Activated naive CD8-positive, alpha-beta T cell treated with anti-CD3 and anti-CD28 coated beads for 36 hours (primary cell): ENCODE measurements at regions not wholly inside any gene's neighbourhood (a gene's known extent, or its start where the extent isn't known, plus 50 kb on each side); places are given as distances from the start of the nearest gene placed in this dataset.
"Not testable (repeated sequence)": the region's sequence is repeated elsewhere in the genome, so short reads cannot be mapped to it uniquely, and the experiment has no call there.

ENCODE experiments used
- DNase-seq: peaks from one replicate; pipeline ENCODE4 v3.0.0; 2021
- H3K27ac Mint-ChIP-seq: one replicate; pipeline ENCODE4 v1.8.0; 2022; ENCODE audit warnings: mild to moderate bottlenecking, moderate library complexity, mixed read lengths
- H3K27me3 Mint-ChIP-seq: one replicate; pipeline ENCODE4 v1.8.0; 2022; ENCODE audit warnings: mild to moderate bottlenecking, mixed read lengths
- H3K36me3 Mint-ChIP-seq: one replicate; pipeline ENCODE4 v1.8.0; 2021; ENCODE audit warnings: mild to moderate bottlenecking, mixed read lengths
- H3K4me1 Mint-ChIP-seq: one replicate; pipeline ENCODE4 v1.8.0; 2021; ENCODE audit warnings: mixed read lengths
- H3K4me3 Mint-ChIP-seq: one replicate; pipeline ENCODE4 v1.8.0; 2022; ENCODE audit warnings: mild to moderate bottlenecking, moderate library complexity, mixed read lengths
- H3K9me3 Mint-ChIP-seq: one replicate; pipeline ENCODE4 v1.8.0; 2022; ENCODE audit warnings: mixed read lengths

DNA sequence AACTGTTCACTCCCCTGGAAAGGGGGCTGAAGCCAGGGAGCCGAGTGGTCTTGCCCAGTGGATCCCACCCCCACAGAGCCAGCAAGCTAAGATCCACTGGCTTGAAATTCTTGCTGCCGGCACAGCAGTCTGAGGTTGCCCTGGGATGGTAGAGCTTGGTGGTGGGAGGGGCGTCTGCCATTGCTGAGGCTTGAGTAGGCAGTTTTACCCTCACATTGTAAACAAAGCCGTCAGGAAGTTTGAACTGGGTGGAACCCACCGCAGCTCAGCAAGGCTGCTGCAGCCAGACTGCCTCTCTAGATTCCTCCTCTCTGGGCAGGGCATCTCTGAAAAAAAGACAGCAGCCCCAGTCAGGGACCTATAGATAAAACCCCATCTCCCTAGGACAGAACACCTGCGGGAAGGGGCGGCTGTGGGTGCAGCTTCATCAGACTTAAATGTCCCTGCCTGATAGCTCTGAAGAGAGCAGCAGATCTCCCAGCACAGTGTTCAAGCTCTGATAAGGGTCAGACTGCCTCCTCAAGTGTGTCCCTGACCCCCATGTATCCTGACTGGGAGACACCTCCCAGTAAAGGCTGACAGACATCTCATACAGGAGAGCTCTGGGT is 140.0 kb upstream of the C1GALT1 start:
- not testable (repeated sequence) for H3K36me3 Mint-ChIP-seq, H3K4me1 Mint-ChIP-seq, H3K4me3 Mint-ChIP-seq, H3K27me3 Mint-ChIP-seq, DNase-seq, H3K27ac Mint-ChIP-seq, H3K9me3 Mint-ChIP-seq

- H3K36me3 Mint-ChIP-seq: peaks cover 6% of the 10 kb centered on the region
- H3K27me3 Mint-ChIP-seq: no peaks in the 10 kb centered on the region
- H3K9me3 Mint-ChIP-seq: peaks cover 12% of the 10 kb centered on the region
- H3K27ac Mint-ChIP-seq: no peak overlapping the region
- no peak overlapping the region for H3K4me3 Mint-ChIP-seq
- H3K4me1 Mint-ChIP-seq: no peaks in the 10 kb centered on the region
- DNase-seq: no peak
These were observed 137.5 kb upstream of the C1GALT1 start for GRCh38 chr7:7044806-7045205.

GRCh38 chr7:7048213-7048612 is 134.1 kb upstream of the C1GALT1 start:
- Mint-ChIP-seq H3K36me3 (peaks cover 6% of the 10 kb centered on the region), H3K4me3 (no peak overlapping the region), H3K9me3 (peaks cover 13% of the 10 kb centered on the region), H3K27ac (no peak overlapping the region), H3K27me3 (no peaks in the 10 kb centered on the region), H3K4me1 (no peaks in the 10 kb centered on the region)
- no peak for DNase-seq

DNA sequence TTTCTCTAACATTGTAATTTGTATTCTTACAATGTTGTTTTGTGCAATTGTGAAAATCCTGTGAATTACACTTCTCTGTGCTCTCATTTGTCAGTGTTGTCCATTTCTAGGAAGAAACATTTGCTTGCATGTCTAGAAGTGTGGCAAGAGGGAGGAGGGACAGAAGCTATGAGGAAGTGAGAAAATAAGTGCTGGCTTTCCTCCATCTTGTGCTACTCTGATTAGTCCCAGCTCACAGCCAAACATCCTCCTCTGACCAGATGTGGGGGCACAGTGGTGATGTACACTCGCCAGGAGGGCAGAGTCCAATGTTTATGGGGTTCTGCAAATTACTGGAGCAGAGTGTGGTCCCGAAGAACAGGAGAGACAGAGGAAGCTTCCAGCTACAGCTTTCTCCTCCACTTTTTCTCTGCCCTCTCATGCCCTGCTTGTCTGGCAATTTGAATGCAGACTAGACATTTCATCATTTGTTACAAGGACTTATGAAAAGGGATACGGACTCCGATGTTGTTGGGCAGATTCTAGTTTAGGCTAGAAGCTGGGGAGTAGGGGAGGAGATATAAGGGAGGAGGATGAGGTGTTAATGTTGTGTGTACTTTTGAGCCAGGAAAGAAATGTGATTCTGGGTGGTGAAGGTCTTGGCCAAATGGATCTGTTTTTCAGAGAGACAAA is 131.0 kb upstream of the C1GALT1 start:
- no peak overlapping the region for H3K27ac Mint-ChIP-seq
- H3K9me3 Mint-ChIP-seq: peaks cover 11% of the 10 kb centered on the region
- DNase-seq: no peak
- H3K27me3 Mint-ChIP-seq: no peaks in the 10 kb centered on the region
- H3K4me3 Mint-ChIP-seq: no peak overlapping the region
- H3K36me3 Mint-ChIP-seq: peaks cover 6% of the 10 kb centered on the region
- H3K4me1 Mint-ChIP-seq: no peaks in the 10 kb centered on the region

GRCh38 chr7:7054252-7054830 is 128.0 kb upstream of the C1GALT1 start:
- Mint-ChIP-seq H3K27me3 (no peaks in the 10 kb centered on the region), H3K9me3 (peaks cover 2% of the 10 kb centered on the region), H3K27ac (no peak overlapping the region), H3K4me3 (no peak overlapping the region), H3K36me3 (no peaks in the 10 kb centered on the region), H3K4me1 (no peaks in the 10 kb centered on the region)
- DNase-seq: no peak

GRCh38 chr7:7060828-7061599 is 121.3 kb upstream of the C1GALT1 start:
- peaks cover 6% of the 10 kb centered on the region for H3K27me3 Mint-ChIP-seq
- H3K27ac Mint-ChIP-seq: no peak overlapping the region
- H3K9me3 Mint-ChIP-seq: no peaks in the 10 kb centered on the region
- no peak for DNase-seq
- H3K4me1 Mint-ChIP-seq: no peaks in the 10 kb centered on the region
- H3K4me3 Mint-ChIP-seq: no peak overlapping the region
- H3K36me3 Mint-ChIP-seq: no peaks in the 10 kb centered on the region

- H3K4me3 Mint-ChIP-seq: no peak overlapping the region
- no peak for DNase-seq
- no peaks in the 10 kb centered on the region for H3K27me3 Mint-ChIP-seq
- no peaks in the 10 kb centered on the region for H3K4me1 Mint-ChIP-seq
- no peaks in the 10 kb centered on the region for H3K9me3 Mint-ChIP-seq
- H3K36me3 Mint-ChIP-seq: no peaks in the 10 kb centered on the region
- no peak overlapping the region for H3K27ac Mint-ChIP-seq
These were observed 104.4 kb upstream of the C1GALT1 start for GRCh38 chr7:7077945-7078344.

- no peaks in the 10 kb centered on the region for H3K4me1 Mint-ChIP-seq
- no peak for DNase-seq
- H3K4me3 Mint-ChIP-seq: no peak overlapping the region
- no peaks in the 10 kb centered on the region for H3K36me3 Mint-ChIP-seq
- H3K9me3 Mint-ChIP-seq: peaks cover 1% of the 10 kb centered on the region
- H3K27me3 Mint-ChIP-seq: no peaks in the 10 kb centered on the region
- no peak overlapping the region for H3K27ac Mint-ChIP-seq
These were observed 101.5 kb upstream of the C1GALT1 start for GRCh38 chr7:7080802-7081201.

GRCh38 chr7:7090460-7090859 is 91.9 kb upstream of the C1GALT1 start:
- Mint-ChIP-seq H3K4me1 (no peaks in the 10 kb centered on the region), H3K4me3 (no peak overlapping the region), H3K27ac (no peak overlapping the region), H3K36me3 (peaks cover 4% of the 10 kb centered on the region), H3K9me3 (peaks cover 12% of the 10 kb centered on the region), H3K27me3 (no peaks in the 10 kb centered on the region)
- DNase-seq: no peak

DNA sequence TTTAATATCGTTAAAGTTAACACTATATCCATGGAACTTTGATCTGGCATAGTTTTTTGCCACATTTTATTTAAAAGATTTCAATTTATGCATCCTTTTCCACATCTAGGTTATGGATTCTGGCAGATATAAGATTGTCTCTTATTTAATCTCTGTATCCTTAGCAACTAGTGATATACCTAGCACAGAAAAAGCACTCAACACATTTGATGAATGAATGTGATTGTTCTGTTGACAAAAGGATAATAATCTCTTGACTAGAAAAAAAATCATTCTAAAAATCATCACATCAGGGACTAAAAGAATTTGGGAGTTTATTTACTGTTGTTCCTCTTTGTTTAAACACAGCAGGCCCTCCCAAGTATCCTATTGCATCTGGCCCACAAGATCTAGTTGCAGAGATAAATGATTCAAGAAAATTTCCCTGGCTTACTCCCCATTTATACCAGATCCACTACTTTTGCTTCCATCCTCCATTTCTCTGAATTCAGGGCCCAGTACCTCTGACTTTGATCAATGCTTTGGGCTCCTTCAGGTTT is 84.0 kb upstream of the C1GALT1 start:
- Mint-ChIP-seq H3K27me3 (no peaks in the 10 kb centered on the region), H3K4me1 (peaks cover 4% of the 10 kb centered on the region), H3K9me3 (no peaks in the 10 kb centered on the region), H3K4me3 (no peak overlapping the region), H3K36me3 (no peaks in the 10 kb centered on the region), H3K27ac (no peak overlapping the region)
- no peak for DNase-seq

DNA sequence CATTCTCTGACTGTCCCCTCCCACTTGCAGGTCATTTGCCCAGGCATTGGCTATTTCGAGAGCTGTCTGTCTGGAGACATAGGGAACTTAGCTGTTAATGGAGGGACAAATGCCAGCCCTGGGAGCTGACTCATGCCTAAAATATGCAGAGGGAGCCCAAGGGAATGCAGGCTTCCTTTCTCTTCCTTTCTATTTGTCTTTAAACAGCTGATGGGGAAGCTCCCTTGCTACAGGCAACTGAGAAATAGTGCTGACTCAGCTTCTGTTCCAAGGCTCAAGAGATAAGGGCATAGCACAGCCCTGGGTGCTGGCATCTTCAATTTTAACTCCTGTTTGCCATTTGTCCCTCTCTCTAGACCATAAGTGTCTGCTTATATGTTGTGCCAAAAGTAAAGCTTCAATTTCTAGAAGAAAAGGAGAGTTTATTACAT is 82.7 kb upstream of the C1GALT1 start:
- H3K27ac Mint-ChIP-seq: no peak overlapping the region
- H3K9me3 Mint-ChIP-seq: no peaks in the 10 kb centered on the region
- H3K4me3 Mint-ChIP-seq: no peak overlapping the region
- no peaks in the 10 kb centered on the region for H3K27me3 Mint-ChIP-seq
- H3K36me3 Mint-ChIP-seq: no peaks in the 10 kb centered on the region
- H3K4me1 Mint-ChIP-seq: peaks cover 6% of the 10 kb centered on the region
- DNase-seq: no peak

- Mint-ChIP-seq H3K27me3 (no peaks in the 10 kb centered on the region), H3K4me3 (no peak overlapping the region), H3K36me3 (no peaks in the 10 kb centered on the region), H3K4me1 (peaks cover 12% of the 10 kb centered on the region), H3K27ac (no peak overlapping the region), H3K9me3 (no peaks in the 10 kb centered on the region)
- no peak for DNase-seq
These were observed 81.9 kb upstream of the C1GALT1 start for GRCh38 chr7:7100432-7100849.

GRCh38 chr7:7102906-7103305 is 79.4 kb upstream of the C1GALT1 start:
- Mint-ChIP-seq H3K4me3 (no peak overlapping the region), H3K27me3 (no peaks in the 10 kb centered on the region), H3K27ac (no peak overlapping the region), H3K36me3 (no peaks in the 10 kb centered on the region), H3K9me3 (no peaks in the 10 kb centered on the region), H3K4me1 (peaks cover 16% of the 10 kb centered on the region)
- no peak for DNase-seq

DNA sequence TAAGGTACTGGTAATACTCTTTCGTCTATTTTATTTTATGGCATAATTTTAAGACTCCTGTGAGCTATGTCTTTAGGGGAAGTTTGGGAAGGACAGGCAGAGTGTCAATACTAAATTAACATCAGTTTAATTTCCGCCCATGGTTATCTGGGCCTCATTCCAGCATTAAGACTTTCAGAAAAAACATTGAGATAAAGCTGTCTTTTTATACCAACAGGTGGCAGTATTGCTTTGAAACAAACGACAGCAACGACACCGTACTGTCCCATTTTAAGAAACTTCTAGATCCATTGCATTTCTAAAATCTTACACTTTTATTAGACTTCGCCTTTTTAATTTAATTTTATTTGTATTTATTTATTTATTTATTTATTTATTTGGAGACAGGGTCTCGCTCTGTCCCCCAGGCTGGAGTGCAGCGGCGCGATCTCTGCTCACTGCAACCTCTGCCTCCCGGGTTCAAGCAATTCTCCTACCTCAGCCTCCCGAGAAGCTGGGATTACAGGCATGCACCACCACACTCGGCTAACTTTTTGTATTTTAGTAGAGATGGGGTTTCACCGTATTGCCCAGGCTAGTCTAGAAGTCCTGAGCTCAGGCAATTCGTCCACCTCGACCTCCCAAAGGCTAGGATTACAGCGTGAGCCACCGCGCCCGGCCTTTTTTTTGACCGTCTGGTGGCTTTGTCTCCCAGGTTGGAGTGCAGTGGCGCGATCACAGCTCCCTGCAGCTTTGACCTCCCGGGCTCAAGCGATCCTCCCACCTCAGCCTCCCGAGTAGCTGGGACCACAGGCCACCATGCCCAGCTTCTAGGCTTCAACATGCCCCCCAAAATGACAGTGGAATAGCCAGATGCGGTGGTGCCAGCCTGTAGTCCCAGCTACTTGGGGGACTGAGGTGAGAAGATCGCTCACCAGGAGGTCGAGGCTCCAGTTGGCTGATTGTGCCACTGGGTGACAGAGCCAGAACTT is 78.7 kb upstream of the C1GALT1 start:
- peaks cover under 1% of the 10 kb centered on the region for H3K9me3 Mint-ChIP-seq
- H3K27ac Mint-ChIP-seq: no peak overlapping the region
- peaks cover 16% of the 10 kb centered on the region for H3K4me1 Mint-ChIP-seq

More for the DNA sequence above, 78.7 kb upstream of the C1GALT1 start:
- no peaks in the 10 kb centered on the region for H3K36me3 Mint-ChIP-seq
- no peak overlapping the region for H3K4me3 Mint-ChIP-seq
- no peak for DNase-seq
- H3K27me3 Mint-ChIP-seq: no peaks in the 10 kb centered on the region
